HG02973 (cell line): ENCODE measurements at regions not wholly inside any gene's neighbourhood (a gene's known extent, or its start where the extent isn't known, plus 50 kb on each side); places are given as distances from the start of the nearest gene placed in this dataset.

Source experiments
- ATAC-seq: cut with Tn5 transposase; IDR thresholded peaks from one replicate; pipeline ENCODE4 v1.9.1; 2021; ENCODE audit warnings: moderate library complexity; ENCODE audit not compliant: unreplicated experiment

GRCh38 chr3:86180696-86181095, 810.3 kb downstream of the VGLL3 start:
- no peak for ATAC-seq

- ATAC-seq: no peak
Measured at GRCh38 chr3:86178095-86178494, 812.9 kb downstream of the VGLL3 start.

DNA sequence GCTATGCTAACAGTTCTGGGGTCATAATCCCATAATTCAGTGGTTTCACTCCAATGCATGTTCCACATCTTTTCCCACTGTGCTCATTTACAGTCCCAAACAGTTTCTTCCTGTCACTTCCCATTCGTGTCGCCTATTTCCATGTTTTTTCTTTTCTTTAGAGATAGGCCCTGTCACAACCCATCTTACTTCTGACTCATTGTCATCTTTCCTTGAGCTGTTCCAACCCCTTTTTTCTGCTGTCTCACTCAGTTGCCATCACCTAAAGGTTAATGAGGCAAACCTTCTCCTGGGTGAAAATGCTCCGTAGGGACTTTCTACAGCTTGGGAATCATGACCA, 814.5 kb downstream of the VGLL3 start:
- no peak for ATAC-seq

DNA sequence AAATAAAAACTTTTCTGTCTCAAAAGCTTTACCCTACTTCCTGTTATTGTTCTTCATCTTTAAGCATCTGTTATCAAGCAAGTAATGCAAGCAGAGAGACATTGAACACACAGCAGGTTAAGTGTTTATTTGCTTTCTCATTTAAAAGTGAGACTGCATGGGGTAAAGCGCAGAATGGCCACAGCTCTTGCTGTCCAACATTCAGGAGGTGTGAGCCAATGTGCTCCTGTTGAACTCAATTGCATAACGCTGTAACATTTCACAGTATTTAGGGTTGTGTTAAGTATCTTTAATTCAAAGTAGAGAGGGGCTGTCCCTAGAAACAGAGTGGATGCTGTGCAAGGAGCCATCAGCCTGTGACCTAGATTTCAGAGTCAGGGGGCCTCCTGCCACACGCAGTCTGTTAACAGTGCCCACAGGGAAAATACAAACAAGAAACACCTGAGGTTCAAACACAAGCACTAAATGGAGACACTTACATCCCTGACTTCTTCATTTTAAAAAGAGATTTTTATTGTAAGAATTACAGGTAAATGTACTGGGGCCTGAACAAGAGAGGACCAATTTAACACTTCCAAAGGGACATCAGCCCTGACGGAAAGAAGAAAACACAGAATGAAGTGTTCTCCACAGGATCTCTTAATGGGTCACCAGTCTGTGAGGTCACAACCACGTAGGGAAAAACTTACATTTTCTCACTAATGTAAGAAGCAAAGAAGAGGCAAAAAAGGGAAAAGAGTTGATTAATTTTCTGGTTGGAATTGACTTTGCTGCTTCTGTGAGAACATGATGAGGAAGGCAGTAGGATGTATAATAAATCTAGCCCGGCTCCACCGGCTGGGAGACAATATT, 815.1 kb downstream of the VGLL3 start:
- ATAC-seq: no peak

DNA sequence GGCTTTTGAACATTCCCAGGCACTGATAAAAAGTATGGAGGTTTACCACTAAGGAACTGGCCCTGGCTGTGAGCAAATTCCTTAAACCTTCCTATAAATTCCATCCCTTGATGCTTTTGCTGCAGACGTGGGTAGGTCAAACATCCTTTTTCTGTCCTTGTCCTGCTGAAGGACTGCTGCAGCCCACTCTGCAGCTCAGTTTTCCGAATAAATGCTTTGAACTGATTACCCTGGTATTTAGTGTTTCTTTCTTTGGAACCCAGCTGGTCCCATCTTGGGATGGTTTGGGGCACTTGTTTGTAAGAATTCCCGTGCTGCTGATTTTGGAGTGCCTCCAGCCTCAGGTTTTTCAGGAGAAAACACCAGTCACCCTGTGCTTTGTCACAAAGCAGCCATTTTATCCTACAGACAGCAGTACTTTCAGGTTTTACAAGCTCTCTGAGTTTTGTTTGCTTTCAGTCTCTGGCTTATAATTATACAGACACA, 815.9 kb downstream of the VGLL3 start:
- ATAC-seq: no peak

DNA sequence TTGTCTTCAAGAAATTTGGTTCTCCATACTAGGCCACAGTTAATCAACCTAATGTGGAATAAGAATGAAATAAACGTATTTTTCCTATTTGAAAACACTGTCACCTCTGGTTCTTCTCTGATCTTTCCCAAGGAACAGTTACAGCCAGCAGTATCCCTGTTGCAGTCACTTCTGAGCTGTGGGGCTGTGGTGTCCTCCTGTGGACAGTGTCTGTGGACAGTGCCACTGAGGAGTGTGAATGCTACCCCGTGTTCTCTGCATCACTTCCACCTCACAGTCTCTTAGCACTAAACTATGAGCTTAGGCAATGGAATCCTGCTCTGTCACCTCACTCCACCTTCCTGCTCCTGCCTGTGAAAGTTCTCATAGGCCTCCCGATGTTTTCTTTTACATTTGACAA, 817.5 kb downstream of the VGLL3 start:
- ATAC-seq: no peak

DNA sequence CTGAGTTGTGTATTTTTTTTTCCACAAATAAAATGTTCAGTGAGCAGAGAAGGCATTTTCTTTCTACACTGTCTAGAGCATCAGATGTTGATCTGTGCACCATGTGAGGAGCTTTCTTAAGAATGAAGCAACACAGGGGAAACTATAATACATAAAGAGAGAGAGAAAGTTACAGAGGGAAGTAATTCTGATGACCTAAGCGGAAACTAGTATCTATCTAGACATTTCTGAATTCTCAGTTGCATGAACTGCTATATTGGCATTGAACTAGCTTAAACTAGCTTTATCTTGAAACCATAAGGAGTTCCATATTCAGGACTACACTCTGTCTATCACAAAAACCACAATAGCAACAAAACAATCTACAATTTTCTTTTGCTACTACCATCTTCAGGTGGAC, 822.4 kb downstream of the VGLL3 start:
- ATAC-seq: no peak

DNA sequence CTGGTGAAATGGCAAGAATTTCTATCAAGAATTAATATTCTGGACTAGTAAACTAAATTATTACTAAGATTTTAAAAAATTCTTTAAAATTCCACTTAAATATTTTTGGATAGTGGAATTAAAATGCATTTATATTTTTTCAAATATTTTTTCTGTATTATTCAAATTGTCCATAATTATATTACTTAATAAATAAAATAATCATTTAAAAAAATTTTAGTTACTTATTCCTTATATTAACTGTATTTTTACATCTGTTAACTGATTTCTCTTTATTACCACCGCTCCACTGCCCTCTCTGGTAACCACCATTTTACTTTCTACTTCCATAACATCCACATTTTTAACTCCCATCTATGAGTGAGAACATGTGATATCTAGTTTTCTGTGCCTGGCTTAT, 828.4 kb downstream of the VGLL3 start:
- no peak for ATAC-seq

DNA sequence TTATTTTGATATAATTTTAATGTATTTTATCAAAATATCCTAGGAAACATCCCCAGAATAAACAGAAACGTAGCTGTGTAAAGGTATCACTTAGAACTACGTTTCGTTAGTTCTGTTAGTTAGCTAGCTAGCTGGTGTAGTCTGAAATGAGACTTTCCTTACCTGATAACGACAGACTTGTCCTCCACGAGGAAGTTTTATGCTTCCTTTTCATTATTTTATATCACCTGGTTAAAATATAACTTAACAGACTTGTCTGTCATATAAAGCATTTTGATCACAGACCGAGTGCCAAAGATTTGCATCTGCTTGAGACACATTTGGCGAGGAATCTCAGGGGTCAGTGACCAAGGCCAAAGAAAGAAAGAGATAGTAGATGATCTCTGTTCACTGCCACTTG, 829.5 kb downstream of the VGLL3 start:
- no peak for ATAC-seq

DNA sequence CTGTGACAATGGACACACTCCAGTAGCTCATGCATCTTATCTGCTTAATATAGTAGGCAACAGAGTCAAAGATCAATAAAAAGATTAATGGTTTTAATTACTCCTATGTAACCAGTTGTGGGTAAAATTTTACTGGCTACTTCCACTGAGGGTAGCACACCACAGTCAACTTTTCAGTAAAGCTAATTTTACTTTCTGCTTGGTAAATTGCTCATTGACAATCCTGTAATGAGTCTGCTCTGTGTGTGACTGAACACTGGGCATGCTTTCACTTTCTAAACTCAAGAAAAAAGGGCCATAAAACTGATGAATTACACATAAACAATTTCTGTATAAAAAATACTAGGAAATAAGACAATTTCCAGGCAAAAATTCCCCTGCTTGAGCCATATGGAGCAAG, 838.3 kb downstream of the VGLL3 start:
- no peak for ATAC-seq

DNA sequence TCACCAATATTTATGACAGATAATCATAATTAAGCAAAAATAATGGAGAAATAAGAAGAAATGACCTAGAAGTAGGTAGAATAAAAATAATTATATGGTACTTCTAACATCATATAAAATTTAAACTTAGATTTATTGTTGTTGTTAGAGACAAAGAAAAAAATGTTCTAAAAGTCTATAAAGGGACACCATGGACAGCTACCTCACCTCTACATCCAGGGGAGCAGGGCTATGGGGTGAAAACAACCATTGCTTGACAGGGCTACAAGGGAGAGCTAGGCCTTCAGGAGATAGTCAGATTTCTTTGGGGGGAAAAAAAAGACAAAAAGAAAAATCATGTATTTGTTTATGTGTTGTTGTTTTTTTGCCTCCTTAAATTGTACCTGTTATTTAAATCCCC, 841.9 kb downstream of the VGLL3 start:
- no peak for ATAC-seq

GRCh38 chr3:86147119-86147518, 843.8 kb downstream of the VGLL3 start:
- ATAC-seq: no peak

DNA sequence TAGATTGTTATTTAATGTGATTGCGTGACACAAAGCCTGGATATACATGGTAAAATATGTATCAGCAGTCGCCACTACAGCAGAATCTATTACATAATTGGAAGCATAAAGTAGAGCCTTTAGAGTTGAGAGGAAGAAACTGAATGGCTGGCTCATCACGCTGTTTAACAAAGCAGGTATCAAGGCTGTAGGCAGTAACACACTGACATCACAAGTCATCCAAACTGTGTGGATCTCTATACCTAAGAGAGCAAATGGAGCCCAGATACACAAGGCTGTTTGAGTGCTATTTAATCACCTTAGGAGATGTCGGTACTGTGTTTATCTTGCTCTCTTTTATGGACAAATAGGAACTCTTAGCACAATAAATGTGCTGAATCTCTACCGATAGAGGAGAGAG, 864.4 kb downstream of the VGLL3 start:
- ATAC-seq: no peak
